C4-2B (cell line): ENCODE measurements at regions not wholly inside any gene's neighbourhood (a gene's known extent, or its start where the extent isn't known, plus 50 kb on each side); places are given as distances from the start of the nearest gene placed in this dataset.

ENCODE experiments used
- H3K27ac ChIP-seq: fragments of 450-650 bp; 2 replicates; pipeline ENCODE4 v1.5.1; 2017
- ZFX ChIP-seq: fragments of 450-650 bp; IDR thresholded peaks from 2 replicates; pipeline ENCODE4 v1.6.1; 2017
- TF ChIP-seq, protein P1 (sequence below): fragments of 450-650 bp; conservative IDR thresholded peaks from 2 replicates; pipeline ENCODE4 v1.5.1; 2017; ENCODE audit warnings: mild to moderate bottlenecking

DNA sequence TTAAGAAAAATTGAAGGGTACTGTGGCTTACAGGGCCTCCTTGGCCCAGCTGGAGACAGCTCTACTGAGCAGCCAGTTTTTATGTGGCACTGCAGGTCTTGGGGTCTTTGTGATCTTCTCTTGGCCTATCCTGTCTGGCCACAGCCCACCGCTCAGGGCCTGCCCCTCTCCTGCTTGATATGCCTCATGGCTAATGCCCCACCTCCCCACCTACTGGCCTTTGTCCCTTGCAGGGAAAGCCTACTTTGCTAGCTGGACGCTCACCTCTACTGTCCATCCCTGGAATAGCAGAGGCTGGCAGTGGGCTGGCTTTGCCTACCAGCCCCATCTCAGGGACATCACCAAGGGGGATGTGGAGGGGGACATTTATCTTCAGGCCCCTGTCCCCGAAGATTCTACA, 134.1 kb downstream of the PJA1 start:
- TF ChIP-seq, protein P1, sequence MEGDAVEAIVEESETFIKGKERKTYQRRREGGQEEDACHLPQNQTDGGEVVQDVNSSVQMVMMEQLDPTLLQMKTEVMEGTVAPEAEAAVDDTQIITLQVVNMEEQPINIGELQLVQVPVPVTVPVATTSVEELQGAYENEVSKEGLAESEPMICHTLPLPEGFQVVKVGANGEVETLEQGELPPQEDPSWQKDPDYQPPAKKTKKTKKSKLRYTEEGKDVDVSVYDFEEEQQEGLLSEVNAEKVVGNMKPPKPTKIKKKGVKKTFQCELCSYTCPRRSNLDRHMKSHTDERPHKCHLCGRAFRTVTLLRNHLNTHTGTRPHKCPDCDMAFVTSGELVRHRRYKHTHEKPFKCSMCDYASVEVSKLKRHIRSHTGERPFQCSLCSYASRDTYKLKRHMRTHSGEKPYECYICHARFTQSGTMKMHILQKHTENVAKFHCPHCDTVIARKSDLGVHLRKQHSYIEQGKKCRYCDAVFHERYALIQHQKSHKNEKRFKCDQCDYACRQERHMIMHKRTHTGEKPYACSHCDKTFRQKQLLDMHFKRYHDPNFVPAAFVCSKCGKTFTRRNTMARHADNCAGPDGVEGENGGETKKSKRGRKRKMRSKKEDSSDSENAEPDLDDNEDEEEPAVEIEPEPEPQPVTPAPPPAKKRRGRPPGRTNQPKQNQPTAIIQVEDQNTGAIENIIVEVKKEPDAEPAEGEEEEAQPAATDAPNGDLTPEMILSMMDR = no peak
- TF ChIP-seq ZFX = no peak
- H3K27ac ChIP-seq = no peak overlapping the region

DNA sequence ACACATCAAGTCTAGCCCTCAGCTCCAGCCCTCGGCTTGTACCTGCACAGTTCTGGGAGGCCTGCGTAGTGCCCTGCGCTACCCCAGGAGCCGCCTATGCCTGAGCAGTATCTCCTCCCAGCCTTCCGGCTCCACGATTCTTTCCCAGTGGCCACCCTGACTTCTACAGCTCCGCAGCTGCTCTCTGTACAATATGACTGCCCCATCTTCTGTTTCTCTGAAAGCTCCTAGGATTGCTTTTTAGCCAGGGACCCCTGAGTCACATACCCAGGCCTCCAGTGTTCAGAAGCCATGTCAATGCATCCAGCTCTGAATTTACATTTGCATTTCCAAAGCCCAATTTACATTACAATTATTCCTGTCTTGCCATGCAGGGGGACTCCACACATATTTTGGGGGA, 135.5 kb downstream of the PJA1 start:
- H3K27ac ChIP-seq = no peak overlapping the region
- no peak for TF ChIP-seq ZFX
- TF ChIP-seq, protein P1 = no peak

DNA sequence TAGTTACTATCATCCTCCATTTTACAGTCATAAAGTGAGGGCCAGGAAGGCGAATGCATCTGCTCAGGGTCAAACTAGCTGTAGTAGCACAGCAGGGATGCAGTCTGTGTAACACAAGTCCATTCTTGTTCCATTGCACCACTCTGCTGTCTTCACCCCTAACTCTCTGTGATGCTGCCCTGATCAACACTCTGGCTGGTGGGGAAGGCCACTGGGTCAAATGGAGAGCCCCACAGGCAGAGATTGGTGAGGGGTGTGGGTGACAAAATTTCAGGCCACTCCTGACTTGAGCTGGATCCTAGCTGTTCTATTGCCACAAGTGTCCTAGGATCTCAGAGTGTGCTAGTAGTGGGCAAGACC, 136.5 kb downstream of the PJA1 start:
- TF ChIP-seq ZFX = no peak
- TF ChIP-seq, protein P1 = no peak
- no peak overlapping the region for H3K27ac ChIP-seq

GRCh38 chrX:69028006-69028760, 137.1 kb downstream of the PJA1 start:
- no peak overlapping the region for H3K27ac ChIP-seq
- TF ChIP-seq, protein P1 = no peak
- TF ChIP-seq ZFX = no peak

DNA sequence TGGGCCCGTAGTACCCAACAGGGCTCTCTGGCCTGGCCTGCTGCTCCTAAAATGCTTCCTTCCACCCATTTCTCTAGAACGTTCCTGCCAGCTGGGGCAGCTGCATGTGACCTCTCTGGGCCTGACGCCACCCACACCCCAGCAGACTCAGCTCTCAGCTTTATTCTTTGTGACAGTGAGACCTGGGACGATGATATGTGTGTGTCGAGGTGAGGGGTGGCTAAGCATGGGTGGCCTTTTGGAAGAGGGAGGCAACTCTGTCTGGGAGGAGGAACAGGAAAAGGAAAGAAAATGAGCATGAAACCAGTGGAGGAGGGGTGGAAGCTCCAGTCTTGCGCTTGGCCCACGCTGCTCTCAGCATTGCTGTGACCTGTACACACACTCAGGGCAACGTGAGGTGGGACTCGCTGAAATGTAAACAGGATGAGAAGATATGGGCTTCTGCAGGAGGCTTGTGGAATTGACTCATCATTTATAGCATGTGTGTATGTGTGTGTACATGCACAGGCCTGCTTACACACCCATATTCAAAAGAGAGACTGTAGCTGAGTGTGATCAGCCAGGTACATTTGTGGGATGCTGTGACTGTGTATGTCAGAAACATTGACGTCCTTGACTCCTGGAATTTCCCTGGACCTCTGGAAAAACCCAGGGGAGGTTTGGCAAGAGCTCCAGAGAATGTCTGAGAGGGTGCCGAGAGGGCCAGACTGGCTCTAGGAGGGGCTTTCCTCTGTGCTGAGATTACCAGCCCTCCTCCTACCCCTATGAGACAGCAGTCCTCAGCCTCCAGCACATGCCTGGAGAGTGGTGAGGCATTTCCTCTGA, 137.9 kb downstream of the PJA1 start:
- no peak for TF ChIP-seq ZFX
- TF ChIP-seq, protein P1 = no peak
- H3K27ac ChIP-seq = no peak overlapping the region

DNA sequence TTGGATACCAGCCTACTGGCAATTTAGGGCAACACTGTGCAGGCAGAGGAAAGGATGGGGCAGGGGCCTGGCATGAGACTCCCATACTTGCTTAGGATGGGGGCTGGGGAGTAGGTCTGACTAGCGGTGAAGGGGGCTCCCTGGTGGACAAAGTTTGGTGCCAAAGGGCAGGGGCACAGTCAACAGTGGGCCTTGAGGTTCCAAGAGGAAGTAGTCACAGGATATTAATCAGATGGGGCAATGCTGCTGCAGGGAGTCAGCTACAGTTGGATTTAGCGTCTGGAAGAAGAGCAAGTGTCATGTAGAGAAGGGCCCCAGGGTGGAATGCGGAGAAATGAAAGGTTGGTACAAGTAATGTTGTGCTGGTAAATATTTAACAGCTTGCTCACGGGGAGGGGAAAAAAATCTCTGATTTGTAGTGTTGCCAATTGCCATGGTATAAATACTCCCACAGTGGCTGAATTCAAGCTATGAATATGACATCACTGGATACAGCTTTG, 139.4 kb downstream of the PJA1 start:
- TF ChIP-seq, protein P1 = no peak
- TF ChIP-seq ZFX = no peak
- no peak overlapping the region for H3K27ac ChIP-seq

DNA sequence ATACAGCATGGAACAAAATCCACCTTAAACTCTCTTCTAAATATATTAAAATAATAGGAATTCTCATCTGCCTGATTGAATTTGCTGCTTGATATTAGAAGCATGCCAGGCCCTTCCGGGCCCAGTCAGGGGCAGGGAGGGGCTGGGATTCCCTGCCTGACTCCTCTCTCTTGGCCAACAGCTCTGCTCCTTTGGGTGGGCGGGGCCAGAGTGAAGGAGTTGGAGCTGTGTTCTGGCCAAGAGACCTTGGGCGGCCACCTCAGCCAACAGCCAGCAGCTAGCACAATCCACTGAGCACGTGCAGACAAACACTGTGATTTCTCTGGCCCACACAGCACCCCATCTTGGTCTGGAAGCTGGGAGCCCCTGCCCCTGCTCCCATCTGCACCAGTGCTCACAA, 140.3 kb downstream of the PJA1 start:
- no peak overlapping the region for H3K27ac ChIP-seq
- TF ChIP-seq, protein P1 = no peak
